ENCODE measurements at regions not wholly inside any gene's neighbourhood (a gene's known extent, or its start where the extent isn't known, plus 50 kb on each side); places are given as distances from the start of the nearest gene placed in this dataset.

DNA sequence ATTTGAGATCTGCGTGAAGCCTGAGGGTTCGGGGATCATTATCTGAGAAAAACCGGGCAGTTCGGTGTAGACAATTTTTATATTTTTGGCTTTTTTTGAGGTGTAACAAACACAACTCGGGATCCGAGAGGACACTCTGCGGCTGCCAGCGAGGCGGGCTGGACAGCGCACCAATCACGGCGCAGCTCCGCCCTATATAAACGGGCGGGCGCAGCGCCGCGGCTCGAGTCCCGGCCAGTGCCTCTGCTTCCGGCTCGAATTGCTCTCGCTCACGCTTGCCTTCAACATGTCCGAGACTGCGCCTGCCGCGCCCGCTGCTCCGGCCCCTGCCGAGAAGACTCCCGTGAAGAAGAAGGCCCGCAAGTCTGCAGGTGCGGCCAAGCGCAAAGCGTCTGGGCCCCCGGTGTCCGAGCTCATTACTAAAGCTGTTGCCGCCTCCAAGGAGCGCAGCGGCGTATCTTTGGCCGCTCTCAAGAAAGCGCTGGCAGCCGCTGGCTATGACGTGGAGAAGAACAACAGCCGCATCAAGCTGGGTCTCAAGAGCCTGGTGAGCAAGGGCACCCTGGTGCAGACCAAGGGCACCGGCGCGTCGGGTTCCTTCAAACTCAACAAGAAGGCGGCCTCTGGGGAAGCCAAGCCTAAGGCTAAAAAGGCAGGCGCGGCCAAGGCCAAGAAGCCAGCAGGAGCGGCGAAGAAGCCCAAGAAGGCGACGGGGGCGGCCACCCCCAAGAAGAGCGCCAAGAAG lies 69.0 kb downstream of the HFE start:
- Histone ChIP-seq H3K79me2 (replicated peaks; ENCODE audit: insufficient read depth) (peaks cover 20% of the 10 kb centered on the region), H3K9me2 (ENCODE audit: insufficient read depth) (no peaks in the 10 kb centered on the region), H3K4me1 (ENCODE audit: insufficient read depth) (0 out of 2 replicates have a peak, but pooled peaks cover 5% of the 10 kb centered on the region), H2AFZ (no peak overlapping the region), H3K36me3 (ENCODE audit: insufficient read depth) (no peaks in the 10 kb centered on the region), H3K27ac (ENCODE audit: low read depth) (peak overlapping the region; percentile 99), H4K20me1 (replicated peaks; ENCODE audit: insufficient read depth) (no peaks in the 10 kb centered on the region), H3K27me3 (ENCODE audit: insufficient read depth) (no peaks in the 10 kb centered on the region), H3K4me2 (peak overlapping the region; percentile 76), H3K4me3 (peak overlapping the region; percentile 86), H3F3A (replicated peaks; ENCODE audit: low read depth) (peaks cover 13% of the 10 kb centered on the region)
- peak overlapping the region; percentile 100 for H3K27ac Mint-ChIP-seq
- peak; percentile 62 for ATAC-seq
- peaks cover 48% of the 10 kb centered on the region for H3K27me3 Mint-ChIP-seq (ENCODE audit: insufficient read depth, low read depth, poor library complexity)
- TF ChIP-seq ZNF331 (CRISPR knock-in tag; IDR thresholded peaks at IDR 0.05; ENCODE audit: low read depth) (0 out of 2 replicates have a peak, but pooled peaks have one; percentile 5), NANOG (IDR thresholded peaks at IDR 0.05; ENCODE audit: borderline replicate concordance) (no peak), CREB1 (CRISPR knock-in tag; IDR thresholded peaks at IDR 0.05; ENCODE audit: low read depth) (no peak; the same call in 1 of the 2 replicates), POLR2AphosphoS5 (IDR thresholded peaks at IDR 0.05; ENCODE audit: low read depth) (peak; percentile 98), JUNB (IDR thresholded peaks at IDR 0.05; ENCODE audit: unreplicated experiment) (no peak)
- TF ChIP-seq, protein P1, sequence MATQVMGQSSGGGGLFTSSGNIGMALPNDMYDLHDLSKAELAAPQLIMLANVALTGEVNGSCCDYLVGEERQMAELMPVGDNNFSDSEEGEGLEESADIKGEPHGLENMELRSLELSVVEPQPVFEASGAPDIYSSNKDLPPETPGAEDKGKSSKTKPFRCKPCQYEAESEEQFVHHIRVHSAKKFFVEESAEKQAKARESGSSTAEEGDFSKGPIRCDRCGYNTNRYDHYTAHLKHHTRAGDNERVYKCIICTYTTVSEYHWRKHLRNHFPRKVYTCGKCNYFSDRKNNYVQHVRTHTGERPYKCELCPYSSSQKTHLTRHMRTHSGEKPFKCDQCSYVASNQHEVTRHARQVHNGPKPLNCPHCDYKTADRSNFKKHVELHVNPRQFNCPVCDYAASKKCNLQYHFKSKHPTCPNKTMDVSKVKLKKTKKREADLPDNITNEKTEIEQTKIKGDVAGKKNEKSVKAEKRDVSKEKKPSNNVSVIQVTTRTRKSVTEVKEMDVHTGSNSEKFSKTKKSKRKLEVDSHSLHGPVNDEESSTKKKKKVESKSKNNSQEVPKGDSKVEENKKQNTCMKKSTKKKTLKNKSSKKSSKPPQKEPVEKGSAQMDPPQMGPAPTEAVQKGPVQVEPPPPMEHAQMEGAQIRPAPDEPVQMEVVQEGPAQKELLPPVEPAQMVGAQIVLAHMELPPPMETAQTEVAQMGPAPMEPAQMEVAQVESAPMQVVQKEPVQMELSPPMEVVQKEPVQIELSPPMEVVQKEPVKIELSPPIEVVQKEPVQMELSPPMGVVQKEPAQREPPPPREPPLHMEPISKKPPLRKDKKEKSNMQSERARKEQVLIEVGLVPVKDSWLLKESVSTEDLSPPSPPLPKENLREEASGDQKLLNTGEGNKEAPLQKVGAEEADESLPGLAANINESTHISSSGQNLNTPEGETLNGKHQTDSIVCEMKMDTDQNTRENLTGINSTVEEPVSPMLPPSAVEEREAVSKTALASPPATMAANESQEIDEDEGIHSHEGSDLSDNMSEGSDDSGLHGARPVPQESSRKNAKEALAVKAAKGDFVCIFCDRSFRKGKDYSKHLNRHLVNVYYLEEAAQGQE (IDR thresholded peaks at IDR 0.05; ENCODE audit: unreplicated experiment): peak; percentile 46
- TF ChIP-seq, protein P2, sequence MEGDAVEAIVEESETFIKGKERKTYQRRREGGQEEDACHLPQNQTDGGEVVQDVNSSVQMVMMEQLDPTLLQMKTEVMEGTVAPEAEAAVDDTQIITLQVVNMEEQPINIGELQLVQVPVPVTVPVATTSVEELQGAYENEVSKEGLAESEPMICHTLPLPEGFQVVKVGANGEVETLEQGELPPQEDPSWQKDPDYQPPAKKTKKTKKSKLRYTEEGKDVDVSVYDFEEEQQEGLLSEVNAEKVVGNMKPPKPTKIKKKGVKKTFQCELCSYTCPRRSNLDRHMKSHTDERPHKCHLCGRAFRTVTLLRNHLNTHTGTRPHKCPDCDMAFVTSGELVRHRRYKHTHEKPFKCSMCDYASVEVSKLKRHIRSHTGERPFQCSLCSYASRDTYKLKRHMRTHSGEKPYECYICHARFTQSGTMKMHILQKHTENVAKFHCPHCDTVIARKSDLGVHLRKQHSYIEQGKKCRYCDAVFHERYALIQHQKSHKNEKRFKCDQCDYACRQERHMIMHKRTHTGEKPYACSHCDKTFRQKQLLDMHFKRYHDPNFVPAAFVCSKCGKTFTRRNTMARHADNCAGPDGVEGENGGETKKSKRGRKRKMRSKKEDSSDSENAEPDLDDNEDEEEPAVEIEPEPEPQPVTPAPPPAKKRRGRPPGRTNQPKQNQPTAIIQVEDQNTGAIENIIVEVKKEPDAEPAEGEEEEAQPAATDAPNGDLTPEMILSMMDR (conservative IDR thresholded peaks at IDR 0.05; ENCODE audit: low read depth in 2 of 2): no peak
- TF ChIP-seq, protein P3, sequence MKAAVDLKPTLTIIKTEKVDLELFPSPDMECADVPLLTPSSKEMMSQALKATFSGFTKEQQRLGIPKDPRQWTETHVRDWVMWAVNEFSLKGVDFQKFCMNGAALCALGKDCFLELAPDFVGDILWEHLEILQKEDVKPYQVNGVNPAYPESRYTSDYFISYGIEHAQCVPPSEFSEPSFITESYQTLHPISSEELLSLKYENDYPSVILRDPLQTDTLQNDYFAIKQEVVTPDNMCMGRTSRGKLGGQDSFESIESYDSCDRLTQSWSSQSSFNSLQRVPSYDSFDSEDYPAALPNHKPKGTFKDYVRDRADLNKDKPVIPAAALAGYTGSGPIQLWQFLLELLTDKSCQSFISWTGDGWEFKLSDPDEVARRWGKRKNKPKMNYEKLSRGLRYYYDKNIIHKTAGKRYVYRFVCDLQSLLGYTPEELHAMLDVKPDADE (IDR thresholded peaks at IDR 0.05): peak; percentile 59; the same call in 1 of the 2 replicates
- TF ChIP-seq, protein P4, sequence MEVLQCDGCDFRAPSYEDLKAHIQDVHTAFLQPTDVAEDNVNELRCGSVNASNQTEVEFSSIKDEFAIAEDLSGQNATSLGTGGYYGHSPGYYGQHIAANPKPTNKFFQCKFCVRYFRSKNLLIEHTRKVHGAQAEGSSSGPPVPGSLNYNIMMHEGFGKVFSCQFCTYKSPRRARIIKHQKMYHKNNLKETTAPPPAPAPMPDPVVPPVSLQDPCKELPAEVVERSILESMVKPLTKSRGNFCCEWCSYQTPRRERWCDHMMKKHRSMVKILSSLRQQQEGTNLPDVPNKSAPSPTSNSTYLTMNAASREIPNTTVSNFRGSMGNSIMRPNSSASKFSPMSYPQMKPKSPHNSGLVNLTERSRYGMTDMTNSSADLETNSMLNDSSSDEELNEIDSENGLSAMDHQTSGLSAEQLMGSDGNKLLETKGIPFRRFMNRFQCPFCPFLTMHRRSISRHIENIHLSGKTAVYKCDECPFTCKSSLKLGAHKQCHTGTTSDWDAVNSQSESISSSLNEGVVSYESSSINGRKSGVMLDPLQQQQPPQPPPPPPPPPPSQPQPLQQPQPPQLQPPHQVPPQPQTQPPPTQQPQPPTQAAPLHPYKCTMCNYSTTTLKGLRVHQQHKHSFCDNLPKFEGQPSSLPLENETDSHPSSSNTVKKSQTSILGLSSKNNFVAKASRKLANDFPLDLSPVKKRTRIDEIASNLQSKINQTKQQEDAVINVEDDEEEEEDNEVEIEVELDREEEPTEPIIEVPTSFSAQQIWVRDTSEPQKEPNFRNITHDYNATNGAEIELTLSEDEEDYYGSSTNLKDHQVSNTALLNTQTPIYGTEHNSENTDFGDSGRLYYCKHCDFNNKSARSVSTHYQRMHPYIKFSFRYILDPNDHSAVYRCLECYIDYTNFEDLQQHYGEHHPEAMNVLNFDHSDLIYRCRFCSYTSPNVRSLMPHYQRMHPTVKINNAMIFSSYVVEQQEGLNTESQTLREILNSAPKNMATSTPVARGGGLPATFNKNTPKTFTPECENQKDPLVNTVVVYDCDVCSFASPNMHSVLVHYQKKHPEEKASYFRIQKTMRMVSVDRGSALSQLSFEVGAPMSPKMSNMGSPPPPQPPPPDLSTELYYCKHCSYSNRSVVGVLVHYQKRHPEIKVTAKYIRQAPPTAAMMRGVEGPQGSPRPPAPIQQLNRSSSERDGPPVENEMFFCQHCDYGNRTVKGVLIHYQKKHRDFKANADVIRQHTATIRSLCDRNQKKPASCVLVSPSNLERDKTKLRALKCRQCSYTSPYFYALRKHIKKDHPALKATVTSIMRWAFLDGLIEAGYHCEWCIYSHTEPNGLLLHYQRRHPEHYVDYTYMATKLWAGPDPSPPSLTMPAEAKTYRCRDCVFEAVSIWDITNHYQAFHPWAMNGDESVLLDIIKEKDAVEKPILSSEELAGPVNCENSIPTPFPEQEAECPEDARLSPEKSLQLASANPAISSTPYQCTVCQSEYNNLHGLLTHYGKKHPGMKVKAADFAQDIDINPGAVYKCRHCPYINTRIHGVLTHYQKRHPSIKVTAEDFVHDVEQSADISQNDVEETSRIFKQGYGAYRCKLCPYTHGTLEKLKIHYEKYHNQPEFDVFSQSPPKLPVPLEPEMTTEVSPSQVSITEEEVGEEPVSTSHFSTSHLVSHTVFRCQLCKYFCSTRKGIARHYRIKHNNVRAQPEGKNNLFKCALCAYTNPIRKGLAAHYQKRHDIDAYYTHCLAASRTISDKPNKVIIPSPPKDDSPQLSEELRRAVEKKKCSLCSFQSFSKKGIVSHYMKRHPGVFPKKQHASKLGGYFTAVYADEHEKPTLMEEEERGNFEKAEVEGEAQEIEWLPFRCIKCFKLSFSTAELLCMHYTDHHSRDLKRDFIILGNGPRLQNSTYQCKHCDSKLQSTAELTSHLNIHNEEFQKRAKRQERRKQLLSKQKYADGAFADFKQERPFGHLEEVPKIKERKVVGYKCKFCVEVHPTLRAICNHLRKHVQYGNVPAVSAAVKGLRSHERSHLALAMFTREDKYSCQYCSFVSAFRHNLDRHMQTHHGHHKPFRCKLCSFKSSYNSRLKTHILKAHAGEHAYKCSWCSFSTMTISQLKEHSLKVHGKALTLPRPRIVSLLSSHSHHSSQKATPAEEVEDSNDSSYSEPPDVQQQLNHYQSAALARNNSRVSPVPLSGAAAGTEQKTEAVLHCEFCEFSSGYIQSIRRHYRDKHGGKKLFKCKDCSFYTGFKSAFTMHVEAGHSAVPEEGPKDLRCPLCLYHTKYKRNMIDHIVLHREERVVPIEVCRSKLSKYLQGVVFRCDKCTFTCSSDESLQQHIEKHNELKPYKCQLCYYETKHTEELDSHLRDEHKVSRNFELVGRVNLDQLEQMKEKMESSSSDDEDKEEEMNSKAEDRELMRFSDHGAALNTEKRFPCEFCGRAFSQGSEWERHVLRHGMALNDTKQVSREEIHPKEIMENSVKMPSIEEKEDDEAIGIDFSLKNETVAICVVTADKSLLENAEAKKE (CRISPR knock-in tag; IDR thresholded peaks at IDR 0.05): no peak
- H3K4me1 Mint-ChIP-seq: peaks cover 20% of the 10 kb centered on the region
- H3K36me3 Mint-ChIP-seq (ENCODE audit: low read depth): peaks cover 9% of the 10 kb centered on the region; the same call in 2 of the 3 replicates
- H3K9me3 Mint-ChIP-seq: peaks cover 20% of the 10 kb centered on the region
- peak overlapping the region; percentile 80 for H3K4me3 Mint-ChIP-seq
- peak; percentile 80 for DNase-seq (ENCODE audit: low spot score)
